ENCODE measurements at regions not wholly inside any gene's neighbourhood (a gene's known extent, or its start where the extent isn't known, plus 50 kb on each side); places are given as distances from the start of the nearest gene placed in this dataset.

GRCh38 chr3:41102750-41103149 is 96.6 kb upstream of the CTNNB1 start:
- POLR2A ChIA-PET = no interaction called here
- no peaks in the 10 kb centered on the region for H3K9me2 ChIP-seq (ENCODE audit: insufficient read depth, low read length)

GRCh38 chr3:41103200-41103599 is 96.1 kb upstream of the CTNNB1 start:
- H3K4me2 ChIP-seq (ENCODE audit: low read length) = no peak overlapping the region
- H3K4me3 ChIP-seq (ENCODE audit: low read depth, low read length, poor library complexity, severe bottlenecking) = no peak overlapping the region
- ChIA-PET CTCF (ENCODE audit: unreplicated experiment) (no interaction called here), POLR2A (no interaction called here)
- H2AFZ ChIP-seq (ENCODE audit: low read length) = no peak overlapping the region
- H3K9me2 ChIP-seq (ENCODE audit: insufficient read depth, low read length) = no peaks in the 10 kb centered on the region
- H3K27ac ChIP-seq (ENCODE audit: low read depth, low read length, poor library complexity, severe bottlenecking) = no peak overlapping the region
- no peaks in the 10 kb centered on the region for H3K9me3 ChIP-seq (ENCODE audit: low read length)
- H4K20me1 ChIP-seq (ENCODE audit: insufficient read depth, low read length) = no peaks in the 10 kb centered on the region
- DNase-seq (ENCODE audit: low spot score) = no peak
- TF ChIP-seq CTCF (conservative IDR thresholded peaks at IDR 0.05; ENCODE audit: low read length) (no peak), EZH2phosphoT487 (IDR thresholded peaks at IDR 0.05; ENCODE audit: borderline replicate concordance, low read depth, low read length) (no peak)
- H3K4me1 ChIP-seq (ENCODE audit: insufficient read depth, low read length, poor library complexity, severe bottlenecking) = no peaks in the 10 kb centered on the region
- no TSS peak for BruUV-seq (replicated peaks)
- intact Hi-C loops (cut with micrococcal nuclease; ENCODE audit: unreplicated experiment) = no loop called here
- no peaks in the 10 kb centered on the region for H3K36me3 ChIP-seq (ENCODE audit: insufficient read depth, low read length)
- no peaks in the 10 kb centered on the region for H3K79me2 ChIP-seq (ENCODE audit: insufficient read depth, low read depth, low read length)

More at GRCh38 chr3:41102750-41103149, 96.6 kb upstream of the CTNNB1 start:
- TF ChIP-seq EZH2phosphoT487 (IDR thresholded peaks at IDR 0.05; ENCODE audit: borderline replicate concordance, low read depth, low read length) (no peak), CTCF (conservative IDR thresholded peaks at IDR 0.05; ENCODE audit: low read length) (no peak)
- Histone ChIP-seq H3K9me3 (ENCODE audit: low read length) (no peaks in the 10 kb centered on the region), H2AFZ (ENCODE audit: low read length) (no peak overlapping the region), H3K4me3 (ENCODE audit: low read depth, low read length, poor library complexity, severe bottlenecking) (no peak overlapping the region), H4K20me1 (ENCODE audit: insufficient read depth, low read length) (no peaks in the 10 kb centered on the region), H3K4me2 (ENCODE audit: low read length) (no peak overlapping the region), H3K79me2 (ENCODE audit: insufficient read depth, low read depth, low read length) (no peaks in the 10 kb centered on the region), H3K4me1 (ENCODE audit: insufficient read depth, low read length, poor library complexity, severe bottlenecking) (no peaks in the 10 kb centered on the region), H3K36me3 (ENCODE audit: insufficient read depth, low read length) (no peaks in the 10 kb centered on the region), H3K27ac (ENCODE audit: low read depth, low read length, poor library complexity, severe bottlenecking) (no peak overlapping the region)
- intact Hi-C loops (cut with micrococcal nuclease; ENCODE audit: unreplicated experiment) = no loop called here
- no peak for DNase-seq (ENCODE audit: low spot score)
- no TSS peak for BruUV-seq (replicated peaks)
- CTCF ChIA-PET (ENCODE audit: unreplicated experiment) = no interaction called here

- ChIA-PET CTCF (ENCODE audit: unreplicated experiment) (no interaction called here), POLR2A (no interaction called here)
- Histone ChIP-seq H3K36me3 (ENCODE audit: insufficient read depth, low read length) (no peaks in the 10 kb centered on the region), H2AFZ (ENCODE audit: low read length) (no peak overlapping the region), H3K4me2 (ENCODE audit: low read length) (no peak overlapping the region), H3K9me2 (ENCODE audit: insufficient read depth, low read length) (no peaks in the 10 kb centered on the region), H4K20me1 (ENCODE audit: insufficient read depth, low read length) (no peaks in the 10 kb centered on the region), H3K27ac (ENCODE audit: low read depth, low read length, poor library complexity, severe bottlenecking) (no peak overlapping the region), H3K9me3 (ENCODE audit: low read length) (no peaks in the 10 kb centered on the region), H3K4me1 (ENCODE audit: insufficient read depth, low read length, poor library complexity, severe bottlenecking) (no peaks in the 10 kb centered on the region), H3K79me2 (ENCODE audit: insufficient read depth, low read depth, low read length) (no peaks in the 10 kb centered on the region), H3K4me3 (ENCODE audit: low read depth, low read length, poor library complexity, severe bottlenecking) (no peak overlapping the region)
- DNase-seq (ENCODE audit: low spot score) = no peak
- no TSS peak for BruUV-seq (replicated peaks)
- intact Hi-C loops (cut with micrococcal nuclease; ENCODE audit: unreplicated experiment) = no loop called here
- TF ChIP-seq CTCF (conservative IDR thresholded peaks at IDR 0.05; ENCODE audit: low read length) (no peak), EZH2phosphoT487 (IDR thresholded peaks at IDR 0.05; ENCODE audit: borderline replicate concordance, low read depth, low read length) (no peak)
These were observed 95.2 kb upstream of the CTNNB1 start for GRCh38 chr3:41104147-41104546.

Measured in OCI-LY7 (cell line).